HEK293T (cell line): ENCODE measurements at regions not wholly inside any gene's neighbourhood (a gene's known extent, or its start where the extent isn't known, plus 50 kb on each side); places are given as distances from the start of the nearest gene placed in this dataset.

Experiments
- FOXK2 ChIP-seq: fragments of 450-650 bp; IDR thresholded peaks from 2 replicates; pipeline ENCODE4 v1.6.1; 2016; ENCODE audit warnings: mild to moderate bottlenecking
- FOXM1 ChIP-seq: fragments of 450-650 bp; IDR thresholded peaks from 2 replicates; pipeline ENCODE4 v1.6.1; 2017; ENCODE audit warnings: mild to moderate bottlenecking, borderline replicate concordance
- NFRKB ChIP-seq: fragments of 450-650 bp; IDR thresholded peaks from 2 replicates; pipeline ENCODE4 v1.6.1; 2016; ENCODE audit warnings: mild to moderate bottlenecking, moderate library complexity
- TF ChIP-seq, protein P1 (sequence below): fragments of 450-650 bp; IDR thresholded peaks from 2 replicates; pipeline ENCODE4 v1.6.1; 2016

DNA sequence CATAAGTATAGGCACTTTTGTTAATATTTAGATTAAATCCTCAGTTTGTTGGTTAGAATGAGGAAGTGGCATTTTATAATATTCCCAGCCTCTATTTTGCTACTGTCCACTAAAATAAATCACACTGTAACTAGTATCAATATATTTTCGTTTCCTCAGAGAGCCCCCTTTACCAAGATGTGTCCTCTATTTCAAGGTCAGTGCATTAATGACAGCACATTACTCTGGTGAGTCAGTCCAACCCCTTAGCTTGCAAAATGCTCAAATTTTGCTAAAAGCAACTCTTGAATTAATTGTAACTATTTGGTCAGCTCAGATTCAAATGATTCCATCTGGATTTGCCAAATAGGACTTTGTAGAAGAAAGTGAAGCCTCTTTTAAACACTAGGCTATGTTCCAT, 199.3 kb downstream of the PDHA2 start:
- TF ChIP-seq NFRKB (no peak), FOXK2 (no peak), FOXM1 (no peak)
- TF ChIP-seq, protein P1, sequence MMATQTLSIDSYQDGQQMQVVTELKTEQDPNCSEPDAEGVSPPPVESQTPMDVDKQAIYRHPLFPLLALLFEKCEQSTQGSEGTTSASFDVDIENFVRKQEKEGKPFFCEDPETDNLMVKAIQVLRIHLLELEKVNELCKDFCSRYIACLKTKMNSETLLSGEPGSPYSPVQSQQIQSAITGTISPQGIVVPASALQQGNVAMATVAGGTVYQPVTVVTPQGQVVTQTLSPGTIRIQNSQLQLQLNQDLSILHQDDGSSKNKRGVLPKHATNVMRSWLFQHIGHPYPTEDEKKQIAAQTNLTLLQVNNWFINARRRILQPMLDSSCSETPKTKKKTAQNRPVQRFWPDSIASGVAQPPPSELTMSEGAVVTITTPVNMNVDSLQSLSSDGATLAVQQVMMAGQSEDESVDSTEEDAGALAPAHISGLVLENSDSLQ = no peak
